IMR-90 (cell line): ENCODE measurements at regions not wholly inside any gene's neighbourhood (a gene's known extent, or its start where the extent isn't known, plus 50 kb on each side); places are given as distances from the start of the nearest gene placed in this dataset.

Source experiments
- MAZ ChIP-seq: IDR thresholded peaks from 2 replicates; pipeline ENCODE4 v1.6.1; 2012; ENCODE audit warnings: low read depth, mild to moderate bottlenecking, low read length, improper control_type of control experiment, moderate library complexity, borderline replicate concordance
- MXI1 ChIP-seq: IDR thresholded peaks from 2 replicates; pipeline ENCODE4 v1.6.1; 2012; ENCODE audit warnings: low read depth, mild to moderate bottlenecking, low read length, moderate library complexity, borderline replicate concordance
- POLR2A ChIP-seq: IDR thresholded peaks from 2 replicates; pipeline ENCODE4 v1.6.1; 2012; ENCODE audit warnings: mild to moderate bottlenecking, low read depth, low read length
- RCOR1 ChIP-seq: IDR thresholded peaks from 2 replicates; pipeline ENCODE4 v1.6.1; 2012; ENCODE audit warnings: mild to moderate bottlenecking, low read length, improper control_type of control experiment; ENCODE audit not compliant: insufficient replicate concordance
- TF ChIP-seq, protein P1 (sequence below): conservative IDR thresholded peaks from 2 replicates; pipeline ENCODE4 v1.5.1; 2012; ENCODE audit warnings: mild to moderate bottlenecking, low read depth, low read length, improper control_type of control experiment
- TF ChIP-seq, protein P2 (sequence below): fragments of 150-350 bp; IDR thresholded peaks from 2 replicates; pipeline ENCODE4 v1.6.1; 2016; ENCODE audit warnings: low read depth, mild to moderate bottlenecking, low read length, moderate library complexity, borderline replicate concordance

DNA sequence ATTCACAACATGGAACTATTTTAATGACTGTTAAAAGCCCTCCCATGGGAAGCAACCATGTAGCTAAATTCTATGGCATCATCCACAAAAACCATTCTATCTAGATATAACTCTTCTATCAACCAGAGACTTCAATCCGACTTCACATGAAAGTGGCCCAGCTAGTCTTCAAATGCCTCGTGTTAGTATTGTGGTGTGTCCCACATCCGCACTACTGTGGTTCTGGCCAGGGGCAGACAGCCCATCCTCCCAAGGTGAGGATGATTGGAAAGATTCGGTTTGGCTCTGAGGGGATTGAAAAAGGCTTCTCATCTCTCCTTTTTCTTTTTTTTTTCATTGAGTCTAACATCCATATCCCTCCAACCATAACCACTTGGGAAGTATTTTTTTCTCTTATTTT lies 253.0 kb upstream of the KLF6 start:
- TF ChIP-seq, protein P1, sequence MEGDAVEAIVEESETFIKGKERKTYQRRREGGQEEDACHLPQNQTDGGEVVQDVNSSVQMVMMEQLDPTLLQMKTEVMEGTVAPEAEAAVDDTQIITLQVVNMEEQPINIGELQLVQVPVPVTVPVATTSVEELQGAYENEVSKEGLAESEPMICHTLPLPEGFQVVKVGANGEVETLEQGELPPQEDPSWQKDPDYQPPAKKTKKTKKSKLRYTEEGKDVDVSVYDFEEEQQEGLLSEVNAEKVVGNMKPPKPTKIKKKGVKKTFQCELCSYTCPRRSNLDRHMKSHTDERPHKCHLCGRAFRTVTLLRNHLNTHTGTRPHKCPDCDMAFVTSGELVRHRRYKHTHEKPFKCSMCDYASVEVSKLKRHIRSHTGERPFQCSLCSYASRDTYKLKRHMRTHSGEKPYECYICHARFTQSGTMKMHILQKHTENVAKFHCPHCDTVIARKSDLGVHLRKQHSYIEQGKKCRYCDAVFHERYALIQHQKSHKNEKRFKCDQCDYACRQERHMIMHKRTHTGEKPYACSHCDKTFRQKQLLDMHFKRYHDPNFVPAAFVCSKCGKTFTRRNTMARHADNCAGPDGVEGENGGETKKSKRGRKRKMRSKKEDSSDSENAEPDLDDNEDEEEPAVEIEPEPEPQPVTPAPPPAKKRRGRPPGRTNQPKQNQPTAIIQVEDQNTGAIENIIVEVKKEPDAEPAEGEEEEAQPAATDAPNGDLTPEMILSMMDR, result no peak
- TF ChIP-seq POLR2A (no peak), MXI1 (no peak), RCOR1 (no peak), MAZ (no peak)
- TF ChIP-seq, protein P2, sequence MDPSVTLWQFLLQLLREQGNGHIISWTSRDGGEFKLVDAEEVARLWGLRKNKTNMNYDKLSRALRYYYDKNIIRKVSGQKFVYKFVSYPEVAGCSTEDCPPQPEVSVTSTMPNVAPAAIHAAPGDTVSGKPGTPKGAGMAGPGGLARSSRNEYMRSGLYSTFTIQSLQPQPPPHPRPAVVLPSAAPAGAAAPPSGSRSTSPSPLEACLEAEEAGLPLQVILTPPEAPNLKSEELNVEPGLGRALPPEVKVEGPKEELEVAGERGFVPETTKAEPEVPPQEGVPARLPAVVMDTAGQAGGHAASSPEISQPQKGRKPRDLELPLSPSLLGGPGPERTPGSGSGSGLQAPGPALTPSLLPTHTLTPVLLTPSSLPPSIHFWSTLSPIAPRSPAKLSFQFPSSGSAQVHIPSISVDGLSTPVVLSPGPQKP, result no peak
